Kidney tubule cell (primary cell): ENCODE measurements at regions not wholly inside any gene's neighbourhood (a gene's known extent, or its start where the extent isn't known, plus 50 kb on each side); places are given as distances from the start of the nearest gene placed in this dataset.
"Not testable (repeated sequence)": the region's sequence is repeated elsewhere in the genome, so short reads cannot be mapped to it uniquely, and the experiment has no call there.

Experiments
- DNase-seq: peaks from one replicate; pipeline ENCODE4 v3.0.0-alpha.2; 2018; ENCODE audit warnings: low spot score

DNA sequence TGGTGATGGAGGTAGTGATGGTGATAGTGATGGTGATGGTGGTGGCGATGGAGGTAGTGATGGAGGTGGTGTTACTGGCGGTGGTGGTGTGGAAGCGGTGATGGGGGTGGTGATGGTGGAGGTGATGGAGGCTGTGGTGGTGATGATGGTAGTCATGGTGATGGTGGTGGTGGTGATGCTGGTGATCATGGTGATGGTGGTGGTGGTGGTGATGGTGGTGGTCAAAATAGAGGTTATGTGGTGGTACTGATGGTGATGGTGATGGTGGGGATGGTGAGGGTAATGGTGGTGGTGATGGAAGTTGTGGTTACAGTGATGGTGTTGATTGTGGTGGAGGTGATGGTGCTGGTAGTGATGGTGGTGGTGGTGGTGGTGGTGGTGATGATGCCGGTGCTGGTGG, 199.2 kb downstream of the IGLL1 start:
- DNase-seq, result no peak

DNA sequence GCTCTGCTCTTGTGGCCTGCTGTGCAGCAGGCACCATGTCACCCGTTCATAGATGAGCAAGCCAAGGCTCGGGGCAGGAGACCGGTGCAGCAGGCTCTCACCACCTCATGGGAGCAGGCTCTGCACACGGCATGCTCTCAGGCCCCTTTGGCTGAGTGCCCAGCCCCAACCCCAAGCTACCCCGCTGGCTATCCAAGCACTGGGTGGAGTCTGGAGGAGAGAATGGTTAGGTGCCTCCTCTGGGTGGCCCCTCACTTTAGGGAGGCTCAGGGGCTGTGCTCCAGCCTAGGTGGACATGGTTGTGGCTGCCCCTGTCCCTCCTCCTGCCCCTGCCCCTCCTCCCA, 199.9 kb downstream of the IGLL1 start:
- no peak for DNase-seq

DNA sequence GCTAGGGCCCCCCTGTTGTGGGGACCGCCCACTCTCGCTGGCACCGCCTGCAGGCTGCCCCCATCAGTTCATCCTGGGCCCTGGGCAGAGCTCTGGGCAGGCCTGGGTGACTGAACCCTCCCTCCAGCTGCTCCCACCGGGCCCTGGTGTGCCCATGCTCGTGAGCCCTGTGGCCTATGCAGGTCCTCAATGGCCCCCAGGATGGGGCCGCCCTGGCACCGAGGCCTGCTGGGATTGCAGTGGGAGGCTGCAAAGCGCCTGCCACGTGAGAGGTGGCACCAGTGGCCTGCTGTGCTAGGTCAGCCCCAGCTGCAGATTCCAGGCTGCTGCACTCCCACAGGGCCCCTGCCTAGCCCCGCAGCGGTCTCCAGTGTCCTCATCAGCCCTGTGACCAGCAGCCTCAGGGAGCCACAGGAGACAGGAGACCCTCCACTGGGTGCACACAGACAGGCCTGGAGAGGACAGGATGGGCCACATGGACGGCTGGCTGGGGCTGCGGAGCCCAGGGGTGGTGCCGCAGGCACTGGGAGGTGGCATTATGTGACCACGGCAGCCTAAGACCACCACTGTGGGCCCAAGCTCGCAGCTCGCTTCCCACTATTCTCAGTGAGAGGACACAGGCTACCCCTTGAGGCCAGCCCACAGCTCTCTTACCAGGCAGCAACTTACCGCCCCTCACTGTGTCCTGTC, 199.4 kb downstream of the BCR start:
- DNase-seq, result not testable (repeated sequence)

DNA sequence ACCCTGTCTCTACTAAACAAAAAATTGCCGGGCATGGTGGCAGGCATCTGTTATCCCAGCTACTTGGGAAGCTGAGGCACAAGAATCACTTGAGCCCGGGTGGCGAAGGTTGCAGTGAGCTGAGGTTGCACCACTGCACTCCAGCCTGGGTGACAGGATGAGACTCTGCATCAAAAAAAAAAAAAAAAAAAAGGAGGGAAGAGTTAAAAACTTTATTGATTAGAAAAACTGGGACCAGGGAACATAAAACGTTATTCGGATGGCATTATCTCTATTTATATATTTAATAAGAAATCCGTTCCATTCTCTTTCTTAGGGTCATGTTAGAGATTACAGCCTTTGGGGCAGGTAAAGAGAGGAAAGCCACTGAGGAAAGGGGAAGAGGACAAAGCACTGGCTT, 197.5 kb downstream of the BCR start:
- DNase-seq, result no peak

GRCh38 chr22:23376256-23376655, 195.9 kb downstream of the BCR start:
- DNase-seq, result peak; percentile 26

DNA sequence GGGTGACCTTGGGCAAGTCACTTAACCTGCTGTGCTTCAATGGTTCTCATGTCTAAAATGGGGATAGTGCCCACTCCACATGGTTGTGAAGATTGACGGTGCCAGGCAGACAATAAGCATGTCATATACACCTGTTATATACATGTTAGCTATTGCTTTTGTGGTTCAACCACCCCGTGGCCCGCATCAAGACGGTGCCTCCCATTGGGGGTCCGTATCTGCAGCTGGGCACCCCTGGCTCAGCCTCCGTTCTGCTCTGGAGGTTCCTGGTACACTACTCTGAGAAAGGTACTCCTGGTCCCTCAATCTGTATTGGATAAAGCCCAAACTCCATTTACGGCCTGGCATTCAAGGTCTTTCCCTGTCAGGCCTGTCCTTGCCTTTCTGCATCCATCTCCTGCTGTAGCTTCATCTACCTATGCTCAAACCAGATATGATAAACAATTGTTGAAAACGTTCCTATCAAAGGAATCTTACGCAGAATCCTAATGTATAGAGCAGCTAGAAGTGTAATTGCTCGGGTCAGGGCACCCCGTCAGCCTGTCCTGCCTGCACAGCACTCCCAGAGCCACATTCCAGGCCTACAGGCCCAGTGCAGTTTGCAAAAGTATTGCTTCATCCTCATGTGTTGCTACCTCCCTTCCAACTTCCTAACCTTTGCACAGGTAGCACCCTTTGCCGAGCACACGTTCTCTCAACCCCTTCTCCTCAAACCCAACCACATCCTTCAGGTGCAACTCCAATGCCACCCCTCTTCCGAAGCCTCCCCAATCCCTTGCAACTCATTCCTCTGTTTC, 194.9 kb downstream of the BCR start:
- DNase-seq, result no peak

DNA sequence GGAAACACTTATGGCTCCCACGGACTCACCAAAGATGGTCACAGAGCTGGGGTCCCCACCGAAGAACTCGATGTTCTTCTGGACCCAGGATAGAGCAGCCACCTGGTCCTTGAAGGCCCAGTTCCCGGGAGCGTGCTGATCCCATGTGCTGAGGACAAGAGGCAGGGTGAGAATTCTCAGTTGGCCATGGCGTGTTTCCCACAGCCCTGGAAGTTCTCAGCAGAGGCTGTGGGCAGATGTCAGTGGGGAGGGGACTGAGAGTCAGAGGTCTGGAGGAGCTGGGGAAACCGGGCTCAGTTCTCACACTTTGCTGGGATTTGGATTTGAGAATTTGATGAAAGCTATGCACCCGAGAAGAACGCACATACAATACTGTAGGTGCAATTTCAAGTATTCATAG, 193.3 kb downstream of the BCR start:
- DNase-seq, result no peak

GRCh38 chr22:23370251-23370650, 189.9 kb downstream of the BCR start:
- no peak for DNase-seq

GRCh38 chr22:23369054-23369685, 188.9 kb downstream of the BCR start:
- DNase-seq, result no peak
